Endometrial microvascular endothelial cells (primary cell): ENCODE measurements at regions not wholly inside any gene's neighbourhood (a gene's known extent, or its start where the extent isn't known, plus 50 kb on each side); places are given as distances from the start of the nearest gene placed in this dataset.

Experiments
- in situ Hi-C: cut with HindIII; loops from 2 replicates; pipeline ENCODE4 v1.10.0; 2017; ENCODE audit warnings: low sequenced_read_pairs, low pct_unique_long_range_greater_than_20kb; ENCODE audit errors: inconsistent ontology term

GRCh38 chr6:3571836-3572235 lies 115.0 kb upstream of the SLC22A23 start:
- in situ Hi-C loops: no loop called here

DNA sequence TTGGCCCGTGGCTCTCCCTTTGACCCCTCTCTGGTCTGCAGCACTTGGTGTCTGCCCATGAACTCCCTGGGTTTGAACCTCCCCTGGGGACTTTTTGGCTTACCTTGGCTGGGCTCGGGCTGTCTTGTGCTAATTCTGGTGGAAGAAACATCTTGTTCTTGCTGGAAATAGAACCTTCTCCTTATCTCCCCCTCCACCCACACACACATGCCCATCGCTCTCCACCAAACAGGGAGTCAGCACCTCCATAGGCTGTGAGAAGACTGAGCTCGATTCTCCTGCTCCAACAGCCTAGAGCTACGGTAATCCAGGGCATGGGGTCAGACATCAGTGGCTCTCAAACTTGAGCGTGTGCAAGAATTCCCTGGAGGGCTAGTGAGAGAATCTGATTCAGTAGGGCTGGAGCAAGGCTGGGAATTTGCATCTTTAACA lies 114.4 kb upstream of the SLC22A23 start:
- in situ Hi-C loops: no loop called here

DNA sequence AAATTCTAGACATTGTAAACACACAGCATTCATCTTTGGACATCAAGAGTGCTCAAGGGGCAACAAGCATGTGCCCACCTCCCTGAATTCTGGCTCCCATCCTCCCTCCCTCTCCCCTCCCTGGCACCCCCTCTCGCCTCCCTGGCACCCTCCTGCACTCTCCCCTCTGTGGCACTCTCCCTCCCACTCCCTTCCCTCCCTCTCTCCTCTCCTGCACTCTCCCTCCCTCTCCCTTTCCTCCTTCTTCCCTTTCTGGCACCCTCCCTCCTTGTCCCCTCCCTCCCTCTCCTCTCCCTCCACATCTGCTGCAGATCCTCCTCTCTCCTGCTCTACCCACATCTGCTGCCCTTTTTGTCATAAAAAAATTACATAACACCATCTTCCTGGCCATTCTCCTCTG lies 113.0 kb upstream of the SLC22A23 start:
- in situ Hi-C loops: no loop called here

DNA sequence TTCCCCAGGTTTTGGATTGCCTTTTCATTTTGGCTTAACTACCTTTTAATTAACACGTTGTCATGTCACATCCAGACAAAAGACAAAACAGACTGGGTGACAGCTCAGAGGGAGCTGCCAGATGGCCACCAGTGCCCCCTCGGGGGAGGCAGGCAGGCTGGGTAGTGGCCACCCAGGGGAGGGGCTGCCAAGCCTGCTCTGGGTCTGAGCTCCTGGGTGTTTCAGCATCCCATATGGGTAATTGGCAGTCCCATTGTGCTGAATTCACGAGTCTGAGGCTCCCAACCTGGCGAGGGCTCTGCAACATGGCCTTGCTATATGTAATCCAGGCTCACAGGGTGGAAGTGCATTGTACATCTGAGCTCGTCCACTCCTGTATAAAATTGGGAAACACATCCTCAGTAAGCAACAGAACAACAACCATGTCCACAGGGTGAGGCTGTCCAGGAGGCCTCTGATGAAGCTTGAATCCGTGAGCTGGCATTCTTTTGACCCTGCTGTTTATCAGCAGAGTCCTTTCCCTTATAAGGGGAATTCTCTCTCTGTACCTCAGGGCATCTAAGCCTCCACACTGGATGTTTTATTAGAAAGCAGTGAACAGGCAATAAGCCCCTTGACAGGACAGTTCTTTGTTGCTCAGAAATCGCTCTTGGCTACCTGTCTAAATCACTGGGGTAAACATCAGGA lies 111.7 kb upstream of the SLC22A23 start:
- in situ Hi-C loops: no loop called here

- in situ Hi-C loops: no loop called here
These were observed 110.0 kb upstream of the SLC22A23 start for GRCh38 chr6:3566812-3567211.

GRCh38 chr6:3565291-3565690 lies 108.4 kb upstream of the SLC22A23 start:
- in situ Hi-C loops: no loop called here

- in situ Hi-C loops: no loop called here
These were observed 104.9 kb upstream of the SLC22A23 start for GRCh38 chr6:3561725-3562124.

- in situ Hi-C loops: no loop called here
These were observed 103.4 kb upstream of the SLC22A23 start for GRCh38 chr6:3560211-3560610.

DNA sequence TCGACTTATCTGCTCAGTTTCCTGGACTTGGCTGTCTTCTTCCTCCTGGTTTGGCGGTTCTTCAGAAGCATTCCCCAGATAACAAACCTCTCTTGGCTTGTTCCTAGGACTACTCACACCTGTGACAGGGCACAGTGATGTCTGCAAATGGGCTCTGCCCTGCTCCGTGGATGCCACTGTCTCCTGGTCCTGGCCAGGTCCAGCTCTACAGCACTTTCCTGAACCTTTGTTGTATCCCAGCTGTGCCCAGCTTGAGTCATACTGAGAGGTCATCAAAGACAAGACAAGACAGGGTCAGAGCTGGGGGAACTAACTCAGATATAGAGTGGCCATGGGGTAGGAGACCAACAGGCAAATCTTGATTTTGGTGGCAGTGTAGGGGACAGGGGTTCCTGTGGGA lies 102.7 kb upstream of the SLC22A23 start:
- in situ Hi-C loops: no loop called here

- in situ Hi-C loops: no loop called here
These were observed 100.5 kb upstream of the SLC22A23 start for GRCh38 chr6:3557336-3557735.

DNA sequence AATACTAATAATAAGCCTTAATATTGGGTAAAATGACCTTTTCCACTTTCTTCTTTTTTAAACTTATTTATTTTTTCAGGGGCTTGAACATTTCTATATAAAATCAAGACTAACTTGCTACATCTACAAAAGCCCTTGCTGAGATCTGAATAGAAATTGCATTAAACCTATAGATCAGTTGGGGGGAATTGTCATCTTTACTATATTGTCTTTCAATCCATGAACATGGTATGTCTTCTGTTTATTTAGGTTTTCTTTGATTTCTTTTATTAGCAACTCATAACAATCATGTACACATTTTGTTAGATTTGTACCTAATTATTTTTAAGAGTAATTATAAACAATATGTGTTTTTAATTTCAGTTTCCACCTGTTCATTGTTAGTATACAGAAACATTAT lies 96.4 kb upstream of the SLC22A23 start:
- in situ Hi-C loops: no loop called here

- in situ Hi-C loops: no loop called here
These were observed 95.1 kb upstream of the SLC22A23 start for GRCh38 chr6:3551716-3552511.

DNA sequence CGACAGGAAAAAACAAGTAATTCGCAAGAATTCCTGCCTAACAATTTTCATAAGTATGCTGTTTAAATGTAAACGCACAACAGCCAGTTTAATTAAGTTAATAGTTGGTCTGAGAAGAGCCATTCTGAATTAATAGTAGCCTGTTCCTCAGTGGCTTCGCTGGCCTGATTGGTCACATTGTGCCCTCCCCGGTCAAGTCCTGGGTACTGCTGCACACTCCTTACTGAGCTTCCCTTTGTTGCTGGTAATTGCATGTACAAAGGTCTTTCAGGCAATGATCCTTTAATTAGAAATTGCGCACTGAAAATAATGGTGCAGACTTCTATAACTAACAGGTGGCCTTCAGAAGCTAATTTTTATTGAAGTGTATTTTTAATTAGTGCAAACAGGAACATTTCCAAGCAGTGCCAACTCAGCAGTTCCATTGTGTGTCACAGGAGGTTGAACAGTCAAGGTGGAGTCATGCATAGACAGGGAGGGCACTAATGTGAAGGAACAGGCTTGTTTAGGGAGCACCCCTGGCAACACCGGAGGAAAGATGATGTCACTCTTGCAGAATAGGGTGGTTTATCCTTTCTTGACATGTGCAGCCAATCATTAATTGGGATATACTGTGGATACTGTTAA lies 92.6 kb upstream of the SLC22A23 start:
- in situ Hi-C loops: no loop called here

- in situ Hi-C loops: no loop called here
These were observed 89.3 kb upstream of the SLC22A23 start for GRCh38 chr6:3546121-3546520.

DNA sequence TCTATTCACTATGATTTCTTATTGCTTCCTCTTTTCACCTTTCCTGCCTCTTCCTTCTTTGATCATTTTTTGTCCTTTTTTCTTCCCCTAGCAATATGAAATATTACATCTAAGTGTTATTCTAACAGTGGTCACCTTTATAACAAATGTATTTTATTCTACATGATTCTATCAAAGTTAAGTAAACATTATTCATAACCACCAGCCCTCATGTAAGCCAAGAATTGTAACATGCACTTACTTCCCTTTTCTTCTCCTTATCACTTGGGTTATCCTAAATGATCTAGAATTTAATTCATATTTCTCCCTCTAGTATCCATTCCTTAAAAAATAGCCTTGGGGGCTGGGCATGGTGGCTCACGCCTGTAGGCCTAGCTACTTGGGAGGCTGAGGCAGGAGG lies 88.3 kb upstream of the SLC22A23 start:
- in situ Hi-C loops: no loop called here

- in situ Hi-C loops: no loop called here
These were observed 85.3 kb upstream of the SLC22A23 start for GRCh38 chr6:3542032-3542640.

DNA sequence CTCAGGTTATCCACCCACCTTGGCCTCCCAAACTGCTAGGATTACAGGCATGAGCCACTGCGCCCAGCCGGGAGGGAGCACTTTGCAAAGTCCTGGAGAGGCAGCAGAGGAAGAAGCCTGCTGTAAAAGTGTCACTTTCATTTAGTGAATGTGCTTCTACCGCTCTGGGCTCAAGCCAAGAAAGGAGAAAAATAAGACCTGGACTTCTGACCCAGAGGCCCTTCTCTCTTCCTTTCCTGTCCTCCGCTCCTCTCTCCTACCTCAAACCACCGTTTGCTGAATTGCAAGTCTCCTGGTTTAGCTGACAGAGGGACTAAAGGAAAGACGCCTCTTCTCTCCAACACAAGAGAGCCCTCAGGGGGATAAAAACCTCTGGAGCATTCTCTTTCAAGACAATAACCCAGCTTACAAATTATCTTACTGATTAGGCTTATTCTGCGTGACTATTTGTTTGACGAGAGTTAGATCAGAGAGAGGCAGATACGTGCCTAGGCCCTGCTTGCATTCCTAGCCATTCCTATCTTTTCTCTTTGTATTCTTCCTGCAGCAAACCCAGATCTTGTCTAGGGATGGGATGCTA lies 84.2 kb upstream of the SLC22A23 start:
- in situ Hi-C loops: no loop called here

- in situ Hi-C loops: no loop called here
These were observed 83.5 kb upstream of the SLC22A23 start for GRCh38 chr6:3540253-3540820.

GRCh38 chr6:3538536-3538935 lies 81.7 kb upstream of the SLC22A23 start:
- in situ Hi-C loops: no loop called here
